NB4 (cell line): ENCODE measurements at regions not wholly inside any gene's neighbourhood (a gene's known extent, or its start where the extent isn't known, plus 50 kb on each side); places are given as distances from the start of the nearest gene placed in this dataset.

Experiments used
- DNase-seq: peaks from one replicate; pipeline ENCODE4 v3.0.0; 2010; ENCODE audit warnings: low read depth
- H3K4me3 ChIP-seq: one replicate; pipeline ENCODE4 v1.5.1; 2011; ENCODE audit warnings: mild to moderate bottlenecking, low read depth, low read length, moderate library complexity
- MYC ChIP-seq: IDR thresholded peaks from 2 replicates; pipeline ENCODE4 v1.6.1; 2011; ENCODE audit warnings: low read depth, low read length
- POLR2A ChIP-seq: IDR thresholded peaks from 2 replicates; pipeline ENCODE4 v1.6.1; 2011; ENCODE audit warnings: mild to moderate bottlenecking; ENCODE audit not compliant: insufficient read length; ENCODE audit errors: extremely low read depth
- TF ChIP-seq, protein P1 (sequence below): IDR thresholded peaks from 2 replicates; pipeline ENCODE4 v1.6.1; 2011; ENCODE audit warnings: low read depth, low read length
- TF ChIP-seq, protein P2 (sequence below): IDR thresholded peaks from one replicate; pipeline ENCODE4 v1.5.1; 2012; ENCODE audit warnings: low read depth, low read length

DNA sequence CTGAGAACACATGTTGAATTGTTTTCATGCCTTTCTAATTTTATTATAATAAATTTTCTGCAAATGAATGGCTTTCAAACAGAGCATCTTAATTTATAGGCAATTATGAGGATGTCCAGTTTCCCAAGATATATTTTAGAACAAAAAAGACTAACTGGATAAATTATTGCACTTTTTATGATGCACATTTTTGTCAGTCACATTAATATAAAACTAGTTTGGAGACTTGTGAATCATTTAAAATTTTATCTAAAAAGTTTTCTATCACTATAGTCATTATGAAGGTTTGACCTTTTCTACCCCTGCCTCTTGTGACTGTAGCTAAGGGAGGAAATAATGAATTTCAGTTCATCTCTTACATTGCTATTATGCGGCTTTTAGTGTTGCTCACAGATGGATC is 393.8 kb downstream of the TAF11L14 start:
- TF ChIP-seq MYC (no peak), POLR2A (no peak)
- TF ChIP-seq, protein P1, sequence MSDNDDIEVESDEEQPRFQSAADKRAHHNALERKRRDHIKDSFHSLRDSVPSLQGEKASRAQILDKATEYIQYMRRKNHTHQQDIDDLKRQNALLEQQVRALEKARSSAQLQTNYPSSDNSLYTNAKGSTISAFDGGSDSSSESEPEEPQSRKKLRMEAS = no peak
- TF ChIP-seq, protein P2, sequence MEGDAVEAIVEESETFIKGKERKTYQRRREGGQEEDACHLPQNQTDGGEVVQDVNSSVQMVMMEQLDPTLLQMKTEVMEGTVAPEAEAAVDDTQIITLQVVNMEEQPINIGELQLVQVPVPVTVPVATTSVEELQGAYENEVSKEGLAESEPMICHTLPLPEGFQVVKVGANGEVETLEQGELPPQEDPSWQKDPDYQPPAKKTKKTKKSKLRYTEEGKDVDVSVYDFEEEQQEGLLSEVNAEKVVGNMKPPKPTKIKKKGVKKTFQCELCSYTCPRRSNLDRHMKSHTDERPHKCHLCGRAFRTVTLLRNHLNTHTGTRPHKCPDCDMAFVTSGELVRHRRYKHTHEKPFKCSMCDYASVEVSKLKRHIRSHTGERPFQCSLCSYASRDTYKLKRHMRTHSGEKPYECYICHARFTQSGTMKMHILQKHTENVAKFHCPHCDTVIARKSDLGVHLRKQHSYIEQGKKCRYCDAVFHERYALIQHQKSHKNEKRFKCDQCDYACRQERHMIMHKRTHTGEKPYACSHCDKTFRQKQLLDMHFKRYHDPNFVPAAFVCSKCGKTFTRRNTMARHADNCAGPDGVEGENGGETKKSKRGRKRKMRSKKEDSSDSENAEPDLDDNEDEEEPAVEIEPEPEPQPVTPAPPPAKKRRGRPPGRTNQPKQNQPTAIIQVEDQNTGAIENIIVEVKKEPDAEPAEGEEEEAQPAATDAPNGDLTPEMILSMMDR = no peak
- no peak overlapping the region for H3K4me3 ChIP-seq
- no peak for DNase-seq

DNA sequence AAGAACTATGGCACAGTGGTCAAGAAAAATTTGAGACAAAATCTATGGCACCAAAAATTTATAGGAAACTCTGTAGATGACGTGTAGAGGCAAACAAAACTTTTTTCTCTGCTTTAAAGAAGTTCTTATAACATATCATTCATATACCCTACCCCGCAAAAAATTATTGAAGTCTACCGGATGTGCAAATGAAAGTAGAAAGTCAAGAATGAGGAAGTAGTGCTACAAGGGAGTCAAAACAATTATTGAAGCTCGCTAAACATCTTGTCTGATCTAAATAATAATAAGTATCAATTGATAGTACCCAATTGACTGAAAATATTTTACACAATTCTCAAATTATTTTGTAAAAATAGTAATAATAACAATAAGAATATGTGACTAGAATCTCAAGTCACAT is 398.5 kb downstream of the TAF11L14 start:
- TF ChIP-seq MYC (no peak), POLR2A (no peak)
- TF ChIP-seq, protein P1 = no peak
- TF ChIP-seq, protein P2 = no peak
- no peak for DNase-seq

DNA sequence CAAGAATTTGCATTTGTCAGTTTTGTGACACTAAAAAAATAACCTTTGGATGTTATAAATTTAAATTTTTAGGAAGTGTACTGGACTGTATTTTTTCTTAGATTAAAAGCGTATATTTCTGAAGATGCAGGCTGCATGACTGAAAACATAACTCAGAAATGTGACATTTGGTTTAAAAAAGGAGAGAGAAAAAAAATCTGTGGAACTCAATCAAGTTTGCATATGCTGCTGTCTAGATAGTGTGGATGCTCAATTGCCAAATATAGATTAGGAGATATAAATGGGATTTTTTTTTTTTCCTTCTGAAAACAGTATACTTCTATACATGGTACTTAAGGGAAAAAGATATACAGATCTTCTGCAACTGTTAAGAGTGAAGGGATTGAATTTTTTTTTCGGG is 402.3 kb downstream of the TAF11L14 start:
- no peak overlapping the region for H3K4me3 ChIP-seq
- TF ChIP-seq POLR2A (no peak), MYC (no peak)
- TF ChIP-seq, protein P1 = no peak
- TF ChIP-seq, protein P2 = no peak
- no peak for DNase-seq

More for the DNA sequence above, 398.5 kb downstream of the TAF11L14 start:
- H3K4me3 ChIP-seq = no peak overlapping the region

DNA sequence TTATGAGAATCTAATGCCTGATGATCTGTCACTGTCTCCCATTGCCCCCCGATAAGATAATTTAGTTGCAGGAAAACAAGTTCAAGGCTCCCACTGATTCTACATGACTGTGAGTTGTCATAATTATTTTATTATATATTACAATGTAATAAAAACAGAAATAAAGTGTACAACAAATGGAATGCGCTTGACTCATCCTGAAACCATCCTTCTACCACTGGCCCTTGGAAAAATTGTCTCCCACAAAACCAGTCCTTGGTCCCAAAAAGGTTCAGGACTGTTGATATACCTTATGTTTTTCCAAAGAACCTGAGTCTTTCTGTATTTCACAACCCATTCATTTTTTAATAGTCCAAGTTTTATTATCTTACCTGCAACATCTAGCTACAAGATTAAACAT is 403.5 kb downstream of the TAF11L14 start:
- DNase-seq = no peak
- no peak for TF ChIP-seq MYC
- TF ChIP-seq POLR2A = no peak
- TF ChIP-seq, protein P1 = no peak
- TF ChIP-seq, protein P2 = no peak
- no peak overlapping the region for H3K4me3 ChIP-seq

DNA sequence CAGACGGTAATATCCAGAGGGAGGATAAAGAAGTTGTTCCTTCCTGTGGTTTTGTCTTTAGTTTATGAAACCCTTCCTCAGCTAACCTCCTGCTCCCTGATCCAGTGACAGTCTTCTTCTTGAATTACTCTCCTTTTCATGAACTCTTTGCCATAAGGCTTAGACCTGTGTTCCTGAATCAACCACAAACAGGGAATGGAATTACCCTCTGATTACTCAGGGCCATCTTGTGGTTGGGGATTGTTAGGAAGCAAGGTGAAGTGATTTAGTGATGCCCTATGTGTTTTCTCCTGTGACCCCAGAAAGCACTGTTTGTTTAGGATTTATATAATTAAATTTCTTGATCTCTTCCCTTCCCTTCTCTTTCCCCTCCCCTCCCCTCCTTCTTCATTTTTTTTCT is 409.1 kb downstream of the TAF11L14 start:
- no peak overlapping the region for H3K4me3 ChIP-seq
- no peak for TF ChIP-seq MYC
- TF ChIP-seq, protein P1 = no peak
- DNase-seq = no peak

DNA sequence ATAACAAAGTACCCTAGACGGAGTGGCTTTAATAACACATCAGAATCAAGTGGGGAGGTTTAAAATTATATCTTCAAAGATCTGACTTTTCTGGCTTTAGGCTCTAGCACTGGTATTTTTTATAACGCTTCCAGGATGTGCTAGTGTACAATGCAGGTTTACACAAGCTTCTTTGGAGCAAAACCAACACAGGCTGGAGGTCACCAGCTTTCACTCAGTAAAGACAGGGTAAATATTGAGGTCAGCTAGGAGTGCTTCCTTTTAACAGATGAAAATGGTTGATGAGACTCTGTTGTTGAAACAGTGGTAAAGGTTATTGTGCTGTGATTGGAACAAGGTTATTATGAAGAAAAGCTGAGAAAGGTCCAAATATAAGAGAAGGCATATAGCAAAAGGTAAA is 414.2 kb downstream of the TAF11L14 start:
- TF ChIP-seq POLR2A (no peak), MYC (no peak)
- TF ChIP-seq, protein P1 = no peak
- TF ChIP-seq, protein P2 = no peak
- DNase-seq = no peak
- no peak overlapping the region for H3K4me3 ChIP-seq
